PC-9 (cell line): ENCODE measurements at regions not wholly inside any gene's neighbourhood (a gene's known extent, or its start where the extent isn't known, plus 50 kb on each side); places are given as distances from the start of the nearest gene placed in this dataset.

Experiments used
- CTCF ChIP-seq: fragments of 200-600 bp; sonication (generic); conservative IDR thresholded peaks from 2 replicates; pipeline ENCODE4 v1.6.1; 2017; ENCODE audit warnings: mixed run types, antibody characterized with exemption, mild to moderate bottlenecking, moderate library complexity
- EZH2 ChIP-seq: fragments of 200-600 bp; sonication (generic); IDR thresholded peaks from 2 replicates; pipeline ENCODE4 v1.8.0; 2017; ENCODE audit warnings: antibody characterized with exemption, low read depth

GRCh38 chr1:199177241-199177640, 538.4 kb downstream of the PTPRC start:
- TF ChIP-seq CTCF (no peak), EZH2 (no peak)
